Activated T-cell treated with anti-CD3 and anti-CD28 coated beads, Interleukin-2, amount 50 U/mL, for 24 hours (primary cell): ENCODE measurements at regions not wholly inside any gene's neighbourhood (a gene's known extent, or its start where the extent isn't known, plus 50 kb on each side); places are given as distances from the start of the nearest gene placed in this dataset.

ENCODE experiments used
- DNase-seq: peaks from one replicate; pipeline ENCODE4 v3.0.0-alpha.2; 2020
- H3K27ac Mint-ChIP-seq: 2 replicates; pipeline ENCODE4 v1.8.0; 2020; ENCODE audit warnings: mild to moderate bottlenecking, mixed read lengths
- H3K27me3 Mint-ChIP-seq: 2 replicates; pipeline ENCODE4 v1.8.0; 2020; ENCODE audit warnings: mixed read lengths
- H3K36me3 Mint-ChIP-seq: 2 replicates; pipeline ENCODE4 v1.8.0; 2020; ENCODE audit warnings: low read depth, mixed read lengths
- H3K4me1 Mint-ChIP-seq: 2 replicates; pipeline ENCODE4 v1.8.0; 2020; ENCODE audit warnings: low read depth, mixed read lengths
- H3K4me3 Mint-ChIP-seq: 2 replicates; pipeline ENCODE4 v1.8.0; 2020; ENCODE audit warnings: mild to moderate bottlenecking, moderate library complexity, mixed read lengths
- H3K9me3 Mint-ChIP-seq: 2 replicates; pipeline ENCODE4 v1.8.0; 2020; ENCODE audit warnings: mixed read lengths

- no peak overlapping the region for H3K4me3 Mint-ChIP-seq
- H3K4me1 Mint-ChIP-seq: peaks cover 9% of the 10 kb centered on the region
- no peak for DNase-seq
- H3K36me3 Mint-ChIP-seq: no peaks in the 10 kb centered on the region
- H3K9me3 Mint-ChIP-seq: no peaks in the 10 kb centered on the region
- no peak overlapping the region for H3K27ac Mint-ChIP-seq
- peaks cover 3% of the 10 kb centered on the region for H3K27me3 Mint-ChIP-seq
Measured at GRCh38 chr6:71496018-71496721, 207.6 kb downstream of the OGFRL1 start.

GRCh38 chr6:71496722-71497033 is 208.1 kb downstream of the OGFRL1 start:
- no peaks in the 10 kb centered on the region for H3K36me3 Mint-ChIP-seq
- no peak overlapping the region for H3K27ac Mint-ChIP-seq
- no peaks in the 10 kb centered on the region for H3K9me3 Mint-ChIP-seq
- H3K4me3 Mint-ChIP-seq: no peak overlapping the region
- peaks cover 9% of the 10 kb centered on the region for H3K4me1 Mint-ChIP-seq
- DNase-seq: no peak
- peaks cover 3% of the 10 kb centered on the region for H3K27me3 Mint-ChIP-seq

DNA sequence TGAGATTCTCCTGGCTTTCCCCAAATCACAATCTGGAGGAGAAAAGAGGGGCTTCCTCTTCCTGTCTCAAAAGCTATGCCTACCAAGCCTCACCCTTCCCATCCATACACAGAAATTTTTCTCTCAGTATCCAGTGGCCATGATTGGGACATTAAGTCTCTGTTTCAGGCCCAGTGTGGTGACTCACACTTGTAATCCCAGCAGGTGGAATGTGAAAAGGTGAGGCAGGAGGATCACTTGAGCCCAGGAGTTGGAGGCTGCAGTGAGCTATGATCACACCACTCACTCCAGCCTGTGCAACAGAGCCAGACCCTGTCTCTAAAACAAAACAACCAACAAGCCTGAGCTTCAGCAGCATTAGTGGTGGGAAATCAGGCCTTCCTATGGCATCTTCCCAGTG is 210.0 kb downstream of the OGFRL1 start:
- Mint-ChIP-seq H3K27ac (no peak overlapping the region), H3K27me3 (no peaks in the 10 kb centered on the region), H3K9me3 (no peaks in the 10 kb centered on the region), H3K4me3 (no peak overlapping the region), H3K4me1 (peaks cover 9% of the 10 kb centered on the region), H3K36me3 (no peaks in the 10 kb centered on the region)
- no peak for DNase-seq

GRCh38 chr6:71499667-71500066 is 211.1 kb downstream of the OGFRL1 start:
- Mint-ChIP-seq H3K4me1 (peaks cover 9% of the 10 kb centered on the region), H3K36me3 (no peaks in the 10 kb centered on the region), H3K27me3 (no peaks in the 10 kb centered on the region), H3K4me3 (no peak overlapping the region), H3K27ac (no peak overlapping the region), H3K9me3 (no peaks in the 10 kb centered on the region)
- DNase-seq: no peak

DNA sequence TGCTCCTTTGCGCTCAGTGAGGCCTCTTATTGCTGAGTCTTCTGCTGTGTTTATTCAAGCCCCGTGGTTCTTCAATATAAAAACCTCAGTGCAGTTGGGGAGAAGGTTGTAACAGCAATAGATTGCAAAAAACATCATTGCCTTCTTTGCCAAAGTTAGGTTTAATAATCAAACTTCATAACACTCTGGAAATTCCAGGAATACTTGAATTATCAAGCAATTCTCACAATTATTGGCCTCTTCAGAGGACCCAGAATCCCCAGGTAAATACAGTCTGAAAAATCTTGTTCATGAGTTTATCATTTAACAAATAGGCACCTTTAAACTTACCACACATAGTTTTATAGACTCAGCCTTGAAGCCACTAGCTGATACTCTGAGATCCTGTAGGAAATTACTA is 213.6 kb downstream of the OGFRL1 start:
- Mint-ChIP-seq H3K27ac (no peak overlapping the region), H3K4me3 (no peak overlapping the region), H3K4me1 (no peaks in the 10 kb centered on the region), H3K36me3 (no peaks in the 10 kb centered on the region), H3K9me3 (no peaks in the 10 kb centered on the region), H3K27me3 (no peaks in the 10 kb centered on the region)
- DNase-seq: no peak

GRCh38 chr6:71502956-71503355 is 214.3 kb downstream of the OGFRL1 start:
- DNase-seq: no peak
- Mint-ChIP-seq H3K27ac (no peak overlapping the region), H3K4me1 (no peaks in the 10 kb centered on the region), H3K4me3 (no peak overlapping the region), H3K36me3 (no peaks in the 10 kb centered on the region), H3K9me3 (no peaks in the 10 kb centered on the region), H3K27me3 (no peaks in the 10 kb centered on the region)

DNA sequence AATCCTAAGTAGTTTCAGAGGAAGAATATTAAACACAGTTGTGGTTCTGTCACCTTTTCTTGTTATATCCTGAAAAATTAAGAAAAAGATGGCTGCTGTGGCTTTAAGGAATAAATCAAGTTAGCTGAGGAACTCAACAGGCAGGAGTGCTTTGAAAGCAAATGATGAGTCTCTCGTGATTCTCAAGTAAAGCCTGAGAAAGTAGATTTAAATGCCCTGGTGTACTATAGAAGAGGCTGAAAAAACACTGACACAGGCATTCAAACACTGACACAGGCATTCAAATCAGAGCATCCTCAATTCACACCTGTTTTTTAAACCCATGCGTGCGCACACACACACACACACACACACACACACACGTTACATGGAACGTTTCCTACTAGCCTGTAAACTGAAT is 218.6 kb downstream of the OGFRL1 start:
- H3K4me1 Mint-ChIP-seq: no peaks in the 10 kb centered on the region
- no peak for DNase-seq
- H3K9me3 Mint-ChIP-seq: no peaks in the 10 kb centered on the region
- no peak overlapping the region for H3K27ac Mint-ChIP-seq
- no peak overlapping the region for H3K4me3 Mint-ChIP-seq
- no peaks in the 10 kb centered on the region for H3K36me3 Mint-ChIP-seq
- peaks cover 2% of the 10 kb centered on the region for H3K27me3 Mint-ChIP-seq

DNA sequence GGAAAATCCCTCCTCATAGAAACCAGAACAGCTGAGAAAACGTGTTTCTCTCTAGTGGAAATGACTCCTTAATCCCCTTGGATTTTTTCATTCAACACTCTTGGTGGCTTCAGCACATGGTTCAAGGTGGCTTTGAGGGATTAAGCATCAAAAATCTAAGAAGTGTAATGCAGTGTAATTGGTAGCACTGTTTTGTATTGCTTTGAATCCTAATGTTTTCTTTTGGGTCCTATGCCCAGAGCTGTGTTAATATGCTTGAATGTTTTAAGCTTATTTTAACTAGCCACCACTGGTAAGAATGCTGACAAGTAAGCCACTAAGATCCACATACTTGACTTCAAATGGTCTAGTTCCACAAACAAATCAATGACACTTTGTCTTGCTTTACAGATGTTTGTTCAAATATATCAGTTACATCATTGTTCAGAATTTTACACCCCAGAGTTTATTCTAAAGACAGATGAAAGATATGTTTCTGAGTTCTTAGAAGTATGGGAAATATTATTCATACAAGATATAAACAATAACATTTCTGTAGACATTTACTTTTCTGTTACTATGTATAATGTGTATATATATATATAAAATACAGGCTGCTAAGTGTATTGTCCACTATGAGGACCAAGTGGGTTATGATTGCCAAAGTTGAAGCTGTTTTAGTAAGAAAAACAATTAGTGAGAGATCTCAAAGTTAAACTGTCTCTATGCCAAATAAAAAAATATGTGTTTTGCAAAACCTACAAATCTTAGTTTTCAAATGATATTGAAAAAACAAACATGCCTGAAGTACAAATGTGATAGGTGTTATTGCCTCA is 220.8 kb downstream of the OGFRL1 start:
- H3K36me3 Mint-ChIP-seq: no peaks in the 10 kb centered on the region
- H3K4me1 Mint-ChIP-seq: no peaks in the 10 kb centered on the region
- H3K27ac Mint-ChIP-seq: no peak overlapping the region
- peaks cover 2% of the 10 kb centered on the region for H3K27me3 Mint-ChIP-seq
- DNase-seq: no peak
- no peaks in the 10 kb centered on the region for H3K9me3 Mint-ChIP-seq
- H3K4me3 Mint-ChIP-seq: no peak overlapping the region

- H3K27ac Mint-ChIP-seq: no peak overlapping the region
- H3K27me3 Mint-ChIP-seq: peaks cover 2% of the 10 kb centered on the region
- H3K36me3 Mint-ChIP-seq: no peaks in the 10 kb centered on the region
- no peak overlapping the region for H3K4me3 Mint-ChIP-seq
- H3K9me3 Mint-ChIP-seq: no peaks in the 10 kb centered on the region
- no peak for DNase-seq
- no peaks in the 10 kb centered on the region for H3K4me1 Mint-ChIP-seq
Measured at GRCh38 chr6:71510057-71510713, 221.6 kb downstream of the OGFRL1 start.

DNA sequence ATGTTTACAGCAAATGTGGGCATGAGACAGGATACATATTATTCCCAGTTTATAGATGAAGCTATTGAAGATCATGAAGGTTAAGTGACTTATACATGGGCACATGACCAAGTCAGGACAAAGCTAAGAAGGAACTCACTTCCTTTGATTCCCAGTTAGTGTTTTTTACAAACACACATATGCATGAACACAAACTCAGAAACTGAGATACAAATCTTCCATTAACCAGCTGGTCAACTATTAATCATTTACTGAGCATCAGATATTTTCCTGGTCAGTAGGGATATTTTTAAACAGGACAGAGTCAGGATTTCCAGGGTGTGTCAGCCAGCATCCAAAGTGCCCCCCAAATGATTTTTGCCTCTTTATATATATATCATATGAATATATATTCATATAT is 222.2 kb downstream of the OGFRL1 start:
- Mint-ChIP-seq H3K36me3 (no peaks in the 10 kb centered on the region), H3K4me1 (no peaks in the 10 kb centered on the region), H3K27ac (no peak overlapping the region), H3K4me3 (no peak overlapping the region), H3K27me3 (peaks cover 2% of the 10 kb centered on the region), H3K9me3 (no peaks in the 10 kb centered on the region)
- DNase-seq: no peak

DNA sequence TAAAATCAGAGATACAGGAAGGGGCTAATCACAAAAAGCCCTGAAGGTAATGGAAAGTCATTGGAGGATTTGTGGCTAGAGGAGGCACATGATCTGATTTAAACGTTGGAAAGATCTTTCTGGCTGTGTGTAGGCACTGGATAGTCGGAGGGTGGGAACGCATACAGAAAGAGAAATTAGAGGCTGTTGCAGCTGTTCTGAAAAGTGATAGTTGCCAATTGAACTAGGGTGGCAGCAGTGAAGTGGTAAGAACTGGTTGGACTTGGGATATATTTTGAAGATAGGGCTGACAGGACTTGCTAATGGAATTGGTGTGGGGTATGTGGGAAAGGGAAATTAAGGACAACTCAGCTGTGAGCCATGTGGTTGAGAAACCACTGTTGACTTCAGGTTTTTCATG is 223.6 kb downstream of the OGFRL1 start:
- no peaks in the 10 kb centered on the region for H3K4me1 Mint-ChIP-seq
- no peak for DNase-seq
- no peaks in the 10 kb centered on the region for H3K9me3 Mint-ChIP-seq
- H3K27me3 Mint-ChIP-seq: peaks cover 2% of the 10 kb centered on the region
- H3K36me3 Mint-ChIP-seq: no peaks in the 10 kb centered on the region
- H3K4me3 Mint-ChIP-seq: no peak overlapping the region
- H3K27ac Mint-ChIP-seq: no peak overlapping the region

DNA sequence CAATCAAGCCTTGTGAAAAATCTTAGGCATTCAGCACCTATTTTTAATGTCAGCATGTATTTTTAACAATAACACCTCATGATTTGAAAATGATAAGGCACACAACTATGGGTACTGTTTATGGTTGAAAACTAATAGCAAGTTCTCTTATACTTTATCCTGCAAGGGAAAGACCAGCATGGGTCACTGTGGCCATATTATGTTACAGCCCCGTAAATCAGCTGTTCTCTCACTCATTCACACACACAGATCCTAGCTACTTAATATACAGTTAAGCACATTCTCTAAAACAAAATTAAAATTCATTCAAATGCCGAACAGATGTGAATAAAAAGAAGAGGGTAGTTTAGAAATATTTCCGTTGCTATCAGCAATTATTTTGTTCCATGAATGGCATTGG is 224.4 kb downstream of the OGFRL1 start:
- Mint-ChIP-seq H3K27me3 (peaks cover 2% of the 10 kb centered on the region), H3K9me3 (no peaks in the 10 kb centered on the region), H3K4me1 (no peaks in the 10 kb centered on the region), H3K4me3 (no peak overlapping the region), H3K36me3 (no peaks in the 10 kb centered on the region), H3K27ac (no peak overlapping the region)
- no peak for DNase-seq

DNA sequence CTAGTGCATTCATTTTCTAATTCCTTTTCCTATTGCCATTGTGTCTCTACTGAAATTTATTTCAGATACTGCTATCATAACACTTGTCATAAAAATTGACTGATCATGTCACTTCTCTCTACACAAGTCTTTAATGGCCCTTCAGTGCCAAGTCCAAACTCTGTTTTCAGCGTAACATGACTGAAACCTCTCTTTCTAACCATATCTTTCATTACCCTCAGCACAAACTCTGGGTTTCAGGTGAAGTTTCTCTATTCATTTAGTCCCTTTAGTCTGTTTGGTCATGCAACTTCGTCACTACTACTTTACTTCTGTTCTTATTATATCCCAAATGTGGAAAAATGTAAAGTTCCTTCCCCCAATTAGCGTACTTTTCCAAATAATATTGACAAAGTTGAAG is 234.9 kb downstream of the OGFRL1 start:
- H3K27ac Mint-ChIP-seq: no peak overlapping the region
- H3K9me3 Mint-ChIP-seq: no peaks in the 10 kb centered on the region
- no peaks in the 10 kb centered on the region for H3K4me1 Mint-ChIP-seq
- H3K27me3 Mint-ChIP-seq: peaks cover 13% of the 10 kb centered on the region
- H3K4me3 Mint-ChIP-seq: no peak overlapping the region
- H3K36me3 Mint-ChIP-seq: no peaks in the 10 kb centered on the region
- no peak for DNase-seq

DNA sequence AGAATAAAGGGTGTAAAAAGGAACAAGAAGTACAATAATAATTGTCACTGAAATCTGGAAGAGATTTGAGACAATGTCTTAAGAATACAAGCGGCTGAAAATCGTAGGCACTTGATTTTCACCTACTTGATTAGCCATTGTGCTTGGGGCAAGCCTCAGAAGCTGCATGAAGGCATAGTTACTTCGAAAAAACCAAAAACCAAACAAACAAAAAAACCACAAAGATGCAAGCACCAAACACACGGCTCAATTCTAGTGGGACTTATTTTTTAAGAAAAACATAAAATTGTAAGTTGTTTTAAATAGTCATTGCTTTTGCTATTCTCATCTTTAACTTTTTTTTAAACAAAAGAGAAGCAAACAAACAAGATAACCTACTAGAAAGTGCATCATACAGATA is 235.6 kb downstream of the OGFRL1 start:
- Mint-ChIP-seq H3K9me3 (no peaks in the 10 kb centered on the region), H3K27me3 (peaks cover 13% of the 10 kb centered on the region), H3K4me3 (no peak overlapping the region), H3K4me1 (no peaks in the 10 kb centered on the region), H3K36me3 (no peaks in the 10 kb centered on the region), H3K27ac (no peak overlapping the region)
- DNase-seq: no peak

GRCh38 chr6:71527886-71528285 is 239.3 kb downstream of the OGFRL1 start:
- Mint-ChIP-seq H3K27ac (no peak overlapping the region), H3K4me1 (no peaks in the 10 kb centered on the region), H3K4me3 (no peak overlapping the region), H3K9me3 (no peaks in the 10 kb centered on the region), H3K27me3 (peaks cover 10% of the 10 kb centered on the region), H3K36me3 (no peaks in the 10 kb centered on the region)
- DNase-seq: no peak
